A172 (cell line): ENCODE measurements at regions not wholly inside any gene's neighbourhood (a gene's known extent, or its start where the extent isn't known, plus 50 kb on each side); places are given as distances from the start of the nearest gene placed in this dataset.

Source experiments
- DNase-seq: peaks from one replicate; pipeline ENCODE4 v3.0.0-alpha.2; 2015; ENCODE audit warnings: low spot score

- no peak for DNase-seq
Measured at GRCh38 chr2:173589604-173590275, 235.1 kb downstream of the CDCA7 start.

- peak; percentile 98 for DNase-seq
Measured at GRCh38 chr2:173590276-173590861, 235.7 kb downstream of the CDCA7 start.

- no peak for DNase-seq
Measured at GRCh38 chr2:173593109-173593508, 238.4 kb downstream of the CDCA7 start.

- no peak for DNase-seq
Measured at GRCh38 chr2:173596244-173596643, 241.6 kb downstream of the CDCA7 start.

- DNase-seq, result no peak
Measured at GRCh38 chr2:173598525-173598924, 243.9 kb downstream of the CDCA7 start.

- DNase-seq, result no peak
Measured at GRCh38 chr2:173599821-173600359, 245.2 kb downstream of the CDCA7 start.

- no peak for DNase-seq
Measured at GRCh38 chr2:173602153-173602795, 247.6 kb downstream of the CDCA7 start.

- DNase-seq, result no peak
Measured at GRCh38 chr2:173605994-173606393, 251.3 kb downstream of the CDCA7 start.

- no peak for DNase-seq
Measured at GRCh38 chr2:173606619-173607248, 252.1 kb downstream of the CDCA7 start.

GRCh38 chr2:173607606-173608311 is 253.1 kb downstream of the CDCA7 start:
- no peak for DNase-seq

GRCh38 chr2:173611121-173611520 is 256.4 kb downstream of the CDCA7 start:
- DNase-seq, result no peak

GRCh38 chr2:173612354-173612753 is 257.7 kb downstream of the CDCA7 start:
- DNase-seq, result no peak

- no peak for DNase-seq
Measured at GRCh38 chr2:173613386-173613785, 258.7 kb downstream of the CDCA7 start.

- DNase-seq, result no peak
Measured at GRCh38 chr2:173614265-173614930, 259.7 kb downstream of the CDCA7 start.

GRCh38 chr2:173623438-173624319 is 269.0 kb downstream of the CDCA7 start:
- DNase-seq, result no peak

GRCh38 chr2:173625315-173625714 is 270.6 kb downstream of the CDCA7 start:
- DNase-seq, result no peak

- no peak for DNase-seq
Measured at GRCh38 chr2:173629076-173629475, 274.4 kb downstream of the CDCA7 start.

GRCh38 chr2:173630425-173631126 is 275.9 kb downstream of the CDCA7 start:
- no peak for DNase-seq

GRCh38 chr2:173631127-173631460 is 276.4 kb downstream of the CDCA7 start:
- peak; percentile 33 for DNase-seq

GRCh38 chr2:173644146-173644545 is 289.5 kb downstream of the CDCA7 start:
- DNase-seq, result peak; percentile 71
